ENCODE measurements at regions not wholly inside any gene's neighbourhood (a gene's known extent, or its start where the extent isn't known, plus 50 kb on each side); places are given as distances from the start of the nearest gene placed in this dataset.
"Not testable (repeated sequence)": the region's sequence is repeated elsewhere in the genome, so short reads cannot be mapped to it uniquely, and the experiment has no call there.

DNA sequence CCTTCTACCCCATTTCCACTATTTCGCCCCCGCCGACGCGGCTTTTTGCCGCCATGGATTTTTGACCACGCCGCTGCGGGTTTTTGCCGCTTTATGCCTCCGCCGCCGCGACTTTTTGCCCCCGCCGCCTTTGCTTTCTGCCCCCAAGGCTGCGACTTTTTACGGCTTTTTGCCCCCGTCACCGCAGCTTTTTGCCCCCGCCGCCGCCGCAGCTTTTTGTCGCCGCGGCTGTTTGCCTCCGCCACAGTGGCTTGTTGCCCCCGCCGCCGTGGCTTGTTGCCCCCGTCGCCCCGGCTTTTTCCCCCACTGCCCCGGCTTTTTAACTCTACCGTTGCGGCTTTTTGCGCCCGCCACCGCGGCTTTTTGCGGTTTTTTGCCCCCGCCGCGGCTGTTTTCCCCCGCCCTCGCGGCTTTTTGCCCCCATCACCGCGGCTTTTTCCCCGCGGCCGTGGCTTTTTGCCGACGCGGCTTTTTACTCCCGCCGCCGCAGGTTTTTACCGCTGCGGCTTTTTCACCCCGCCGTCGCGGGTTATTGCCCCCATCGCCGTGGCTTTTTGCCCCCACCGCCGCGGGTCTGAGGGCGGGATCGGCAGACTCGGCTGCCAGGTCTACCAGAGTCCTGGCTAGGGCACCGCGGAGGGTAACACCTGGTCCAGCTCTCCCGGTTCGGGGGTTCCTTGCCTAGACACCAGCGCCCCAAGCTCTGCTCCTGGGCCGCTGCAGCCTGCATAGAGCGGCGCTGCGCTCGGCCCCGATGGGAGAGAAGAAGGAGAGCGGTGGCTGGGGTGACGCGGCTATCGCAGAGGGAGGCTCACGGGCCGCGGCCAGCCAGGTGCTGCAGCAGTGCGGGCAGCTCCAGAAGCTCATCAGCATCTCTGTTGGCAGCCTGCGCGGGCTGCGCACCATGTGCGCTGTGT is 562.7 kb upstream of the WSB1 start:
- TF ChIP-seq, protein P1, sequence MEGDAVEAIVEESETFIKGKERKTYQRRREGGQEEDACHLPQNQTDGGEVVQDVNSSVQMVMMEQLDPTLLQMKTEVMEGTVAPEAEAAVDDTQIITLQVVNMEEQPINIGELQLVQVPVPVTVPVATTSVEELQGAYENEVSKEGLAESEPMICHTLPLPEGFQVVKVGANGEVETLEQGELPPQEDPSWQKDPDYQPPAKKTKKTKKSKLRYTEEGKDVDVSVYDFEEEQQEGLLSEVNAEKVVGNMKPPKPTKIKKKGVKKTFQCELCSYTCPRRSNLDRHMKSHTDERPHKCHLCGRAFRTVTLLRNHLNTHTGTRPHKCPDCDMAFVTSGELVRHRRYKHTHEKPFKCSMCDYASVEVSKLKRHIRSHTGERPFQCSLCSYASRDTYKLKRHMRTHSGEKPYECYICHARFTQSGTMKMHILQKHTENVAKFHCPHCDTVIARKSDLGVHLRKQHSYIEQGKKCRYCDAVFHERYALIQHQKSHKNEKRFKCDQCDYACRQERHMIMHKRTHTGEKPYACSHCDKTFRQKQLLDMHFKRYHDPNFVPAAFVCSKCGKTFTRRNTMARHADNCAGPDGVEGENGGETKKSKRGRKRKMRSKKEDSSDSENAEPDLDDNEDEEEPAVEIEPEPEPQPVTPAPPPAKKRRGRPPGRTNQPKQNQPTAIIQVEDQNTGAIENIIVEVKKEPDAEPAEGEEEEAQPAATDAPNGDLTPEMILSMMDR (IDR thresholded peaks at IDR 0.05; ENCODE audit: extremely low read depth, missing control alignments): no peak
- no peak for DNase-seq (ENCODE audit: low spot score)

DNA sequence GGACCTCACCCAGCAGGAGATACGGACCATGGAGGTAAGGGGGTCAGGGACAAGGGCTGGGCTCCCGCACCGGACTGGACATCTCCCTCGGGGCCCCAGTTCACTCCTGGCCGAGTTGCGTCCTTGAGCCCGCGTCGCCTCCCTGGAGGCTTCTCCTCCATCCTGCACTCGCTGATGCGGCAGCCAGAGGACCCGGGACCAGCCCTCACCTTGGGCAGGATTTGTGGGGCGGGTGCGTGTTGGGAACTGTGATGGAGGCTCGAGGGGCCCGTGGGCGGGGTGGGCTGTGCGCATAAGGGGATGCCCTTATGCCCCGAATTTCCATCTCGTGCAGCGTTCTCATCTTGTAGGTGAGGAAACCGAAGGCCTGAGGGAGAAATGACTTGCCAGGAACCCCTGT is 562.0 kb upstream of the WSB1 start:
- not testable (repeated sequence) for DNase-seq (ENCODE audit: low spot score)

DNA sequence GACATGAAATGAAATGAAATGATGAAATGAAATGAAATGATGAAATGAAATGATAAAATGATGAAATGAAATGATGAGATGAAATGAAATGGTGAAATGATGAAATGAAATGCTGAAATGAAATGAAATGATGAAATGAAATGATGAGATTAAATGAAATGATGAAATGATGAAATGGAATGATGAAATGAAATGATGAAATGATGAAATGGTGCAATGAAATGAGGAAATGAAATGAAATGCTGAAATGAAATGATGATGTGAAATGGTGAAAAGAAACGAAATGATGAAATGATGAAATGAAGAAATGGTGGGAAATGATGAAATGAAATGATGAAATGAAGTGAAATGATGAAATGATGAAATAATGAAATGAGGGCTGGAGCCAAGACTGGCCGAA is 559.1 kb upstream of the WSB1 start:
- DNase-seq (ENCODE audit: low spot score): not testable (repeated sequence)

DNA sequence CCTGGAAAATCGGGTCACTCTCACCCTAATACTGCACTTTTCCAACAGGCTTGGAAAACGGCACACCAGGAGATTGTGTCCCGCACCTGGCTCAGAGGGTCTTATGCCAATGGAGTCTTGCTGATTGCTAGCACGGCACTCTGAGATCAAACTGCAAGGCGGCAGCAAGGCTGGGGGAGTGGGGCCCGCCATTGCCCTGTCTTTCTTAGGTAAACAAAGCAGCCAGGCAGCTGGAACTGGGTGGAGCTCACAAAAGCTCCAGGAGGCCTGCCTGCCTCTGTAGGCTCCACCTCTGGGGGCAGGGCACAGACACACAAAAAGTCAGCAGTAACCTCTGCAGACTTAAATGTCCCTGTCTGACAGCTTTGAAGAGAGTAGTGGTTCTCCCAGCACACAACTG is 557.9 kb upstream of the WSB1 start:
- not testable (repeated sequence) for DNase-seq (ENCODE audit: low spot score)

DNA sequence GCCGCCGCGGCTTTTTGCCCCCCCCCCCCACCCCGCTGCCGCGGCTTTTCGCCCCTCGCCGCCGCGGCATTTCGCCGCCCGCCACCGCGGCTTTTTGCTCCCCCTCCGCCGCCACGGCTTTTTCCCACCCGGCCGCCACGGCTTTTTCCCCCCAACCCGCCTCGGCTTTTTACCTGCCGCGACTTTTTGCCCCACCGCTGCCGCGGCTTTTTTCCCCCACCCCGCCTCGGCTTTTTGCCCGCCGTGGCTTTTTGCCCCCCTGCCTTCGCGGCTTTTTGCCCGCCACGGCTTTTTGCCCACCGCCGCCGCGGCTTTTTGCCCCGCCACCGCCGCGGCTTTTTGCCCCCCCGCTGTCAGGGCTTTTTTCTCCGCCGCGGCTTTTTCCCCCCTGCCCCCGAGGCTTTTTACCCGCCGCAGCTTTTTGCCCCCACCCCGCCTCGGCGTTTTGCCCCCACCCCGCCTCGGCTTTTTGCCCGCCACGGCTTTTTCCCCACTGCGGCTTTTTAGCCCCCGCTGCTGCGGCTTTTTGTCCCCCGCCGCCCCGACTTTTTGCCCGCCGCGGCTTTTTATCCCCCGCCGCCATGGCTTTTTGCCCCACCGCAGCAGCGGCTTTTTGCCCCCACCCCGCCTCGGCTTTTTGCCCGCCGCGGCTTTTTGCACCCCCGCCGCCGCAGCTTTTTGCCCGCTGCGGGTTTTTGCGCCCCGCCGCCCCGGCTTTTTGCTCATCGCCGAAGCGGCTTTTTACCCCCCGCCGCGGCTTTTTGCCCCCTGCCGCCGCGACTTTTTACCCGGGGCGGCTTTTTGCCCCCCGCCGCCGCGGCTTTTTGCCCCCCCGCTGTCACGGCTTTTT is 527.8 kb upstream of the WSB1 start:
- TF ChIP-seq, protein P1 (IDR thresholded peaks at IDR 0.05; ENCODE audit: extremely low read depth, missing control alignments): no peak
- DNase-seq (ENCODE audit: low spot score): no peak

DNA sequence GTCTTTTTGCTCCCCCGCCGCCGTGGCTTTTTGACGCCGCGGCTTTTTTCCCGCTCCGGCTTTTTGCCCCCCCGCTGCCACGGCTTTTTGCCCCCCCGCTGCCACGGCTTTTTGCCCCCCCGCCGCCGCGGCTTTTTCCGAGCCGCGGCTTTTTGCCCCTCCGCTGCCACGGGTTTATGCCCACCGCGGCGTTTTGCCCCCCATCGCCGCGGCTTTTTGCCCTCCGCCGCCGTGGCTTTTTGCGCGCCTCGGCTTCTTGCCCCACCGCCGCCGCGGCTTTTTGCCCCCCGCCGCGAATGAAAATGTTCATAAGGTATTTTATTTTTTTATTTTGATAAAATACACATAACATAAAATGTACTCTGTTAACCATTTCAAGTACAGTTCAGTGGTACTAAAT is 527.2 kb upstream of the WSB1 start:
- TF ChIP-seq, protein P1 (IDR thresholded peaks at IDR 0.05; ENCODE audit: extremely low read depth, missing control alignments): no peak
- no peak for DNase-seq (ENCODE audit: low spot score)

DNA sequence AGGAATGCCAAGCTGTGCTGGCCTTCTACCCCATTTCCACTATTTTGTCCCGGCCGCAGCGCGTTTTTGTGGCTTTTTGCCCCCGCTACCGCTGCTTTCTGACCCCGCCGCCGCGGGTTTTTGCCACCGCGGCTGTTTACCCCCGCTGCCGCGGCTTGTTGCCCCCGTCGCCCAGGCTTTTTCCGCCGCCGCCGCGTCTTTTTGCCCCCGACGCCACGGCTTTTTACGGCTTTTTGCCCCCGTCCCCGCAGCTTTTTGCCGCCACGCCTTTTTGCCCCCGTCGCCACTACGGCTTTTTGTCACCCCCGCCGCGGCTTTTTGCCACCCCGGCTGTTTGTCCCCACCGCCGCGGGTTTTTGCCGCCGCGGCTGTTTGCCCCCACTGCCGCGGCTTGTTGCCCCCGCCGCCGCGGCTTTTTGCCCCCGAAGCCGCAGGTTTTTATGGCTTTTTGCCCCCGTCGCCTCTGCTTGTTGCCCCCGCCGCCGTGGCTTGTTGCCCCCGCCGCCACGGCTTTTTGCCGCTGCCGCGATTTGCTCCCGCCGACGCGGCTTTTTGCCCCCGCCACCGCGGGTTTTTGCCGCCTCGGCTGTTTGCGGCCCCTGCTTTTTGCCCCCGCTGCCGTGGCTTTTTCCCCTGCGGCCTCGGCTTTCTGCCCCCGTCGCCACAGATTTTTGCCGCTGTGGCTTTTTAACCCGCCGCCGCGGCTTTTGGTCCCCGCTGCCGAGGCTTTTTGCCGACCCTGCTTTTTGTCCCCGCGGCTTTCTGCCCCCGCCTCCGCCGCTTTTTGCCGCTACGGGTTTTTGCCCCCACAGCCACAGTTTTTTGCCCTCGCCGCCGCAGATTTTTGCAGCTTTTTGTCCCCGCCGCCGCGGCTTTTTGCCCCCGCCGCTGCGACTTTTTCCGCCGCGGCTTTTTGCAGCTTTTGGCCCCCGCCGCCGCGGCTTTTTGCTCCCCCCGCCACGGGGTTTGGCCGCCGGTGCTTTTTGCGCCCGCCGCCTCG is 520.4 kb upstream of the WSB1 start:
- TF ChIP-seq, protein P1 (IDR thresholded peaks at IDR 0.05; ENCODE audit: extremely low read depth, missing control alignments): no peak
- no peak for DNase-seq (ENCODE audit: low spot score)

DNA sequence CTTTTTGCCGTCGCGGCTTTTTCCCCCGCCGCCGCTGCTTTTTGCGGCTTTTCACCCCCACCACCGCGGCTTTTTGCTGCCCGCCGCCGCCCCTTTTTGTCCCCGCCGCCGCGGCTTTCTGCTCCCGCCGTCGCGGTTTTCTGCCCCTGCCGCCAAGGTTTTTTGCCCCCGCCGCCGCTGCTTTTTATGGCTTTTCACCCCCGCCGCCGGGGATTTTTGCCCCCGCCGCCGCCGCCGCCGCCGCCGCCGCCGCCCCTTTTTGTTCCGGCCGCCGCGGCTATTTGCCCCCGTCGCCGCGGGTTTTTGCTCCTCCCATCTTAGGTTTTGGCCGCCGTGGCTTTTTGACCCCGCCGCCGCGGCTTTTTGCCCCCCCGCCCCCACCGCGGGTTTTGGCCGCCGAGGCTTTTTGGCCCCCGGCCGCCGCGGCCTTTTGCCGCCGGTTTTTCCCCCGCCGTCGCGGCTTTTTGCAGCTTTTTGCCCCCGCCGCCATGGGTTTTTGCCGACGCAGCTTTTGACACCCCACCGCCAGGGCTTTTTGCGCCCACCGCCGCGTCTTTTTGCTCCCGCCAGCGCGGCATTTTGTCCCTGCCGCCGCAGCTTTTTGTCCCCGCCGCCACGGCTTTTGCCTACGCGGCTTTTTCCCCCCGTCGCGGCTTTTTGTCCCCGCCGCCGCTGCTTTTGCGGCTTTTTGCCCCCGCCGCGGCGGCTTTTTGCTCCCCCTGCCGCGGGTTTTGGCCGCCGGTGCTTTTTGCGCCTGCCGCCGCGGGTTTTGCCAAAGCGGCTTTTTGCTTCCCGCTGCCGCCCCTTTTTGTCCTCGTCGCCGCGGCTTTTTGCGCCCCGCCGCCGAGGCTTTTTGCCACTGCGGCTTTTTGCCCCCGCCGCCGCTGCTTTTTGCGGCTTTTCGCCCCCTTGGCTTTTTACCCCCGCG is 519.4 kb upstream of the WSB1 start:
- TF ChIP-seq, protein P1 (IDR thresholded peaks at IDR 0.05; ENCODE audit: extremely low read depth, missing control alignments): no peak
- DNase-seq (ENCODE audit: low spot score): peak; percentile 4

Measured in GM20000 (cell line).